ENCODE measurements at regions not wholly inside any gene's neighbourhood (a gene's known extent, or its start where the extent isn't known, plus 50 kb on each side); places are given as distances from the start of the nearest gene placed in this dataset.

DNA sequence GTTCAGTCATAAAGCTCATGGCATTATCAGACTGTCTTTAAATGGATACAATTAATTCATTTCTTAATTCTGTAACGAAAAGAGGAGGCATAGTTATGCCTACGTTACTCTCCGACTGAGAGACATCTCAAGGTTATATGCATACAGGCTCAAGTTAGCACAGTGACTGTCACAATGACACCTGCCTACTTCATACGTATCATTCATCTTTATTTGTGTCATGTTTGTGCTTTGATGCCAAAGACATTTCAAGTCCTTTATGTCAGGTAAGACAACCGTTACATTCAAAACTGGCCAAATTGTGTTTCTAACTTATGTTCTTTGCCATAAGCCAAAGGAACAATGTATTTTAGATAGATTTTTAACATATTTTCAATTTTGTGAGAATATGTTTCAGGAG lies 328.8 kb upstream of the NRG3 start:
- no peak for ATAC-seq
- H3K4me1 ChIP-seq (ENCODE audit: control insufficient read depth, insufficient read depth, low read length): no peaks in the 10 kb centered on the region
- H3K4me3 ChIP-seq (ENCODE audit: low read depth in 2 of 2, low read length in 2 of 2): no peak overlapping the region
- no peak for TF ChIP-seq POLR2AphosphoS5 (IDR thresholded peaks at IDR 0.05; ENCODE audit: low read depth, low read length)
- ChIA-PET CTCF (no interaction called here), POLR2A (no interaction called here)
- in situ Hi-C loops (cut with HindIII; ENCODE audit: low pct_unique_long_range_greater_than_20kb, low sequenced_read_pairs) (no loop called here), intact Hi-C loops (cut with micrococcal nuclease; ENCODE audit: unreplicated experiment) (no loop called here)
- H3K27me3 ChIP-seq (ENCODE audit: control insufficient read depth, insufficient read depth, low read length): no peaks in the 10 kb centered on the region
- no TSS peak for BruUV-seq (replicated peaks)
- DNase-seq (ENCODE audit: low read depth, low spot score): no peak
- no peak overlapping the region for H3K27ac ChIP-seq (ENCODE audit: low read length)
- no peaks in the 10 kb centered on the region for H3K9me3 ChIP-seq (ENCODE audit: control insufficient read depth, insufficient read depth, low read depth, low read length)
- H3K36me3 ChIP-seq (ENCODE audit: control insufficient read depth, insufficient read depth, low read length): no peaks in the 10 kb centered on the region

DNA sequence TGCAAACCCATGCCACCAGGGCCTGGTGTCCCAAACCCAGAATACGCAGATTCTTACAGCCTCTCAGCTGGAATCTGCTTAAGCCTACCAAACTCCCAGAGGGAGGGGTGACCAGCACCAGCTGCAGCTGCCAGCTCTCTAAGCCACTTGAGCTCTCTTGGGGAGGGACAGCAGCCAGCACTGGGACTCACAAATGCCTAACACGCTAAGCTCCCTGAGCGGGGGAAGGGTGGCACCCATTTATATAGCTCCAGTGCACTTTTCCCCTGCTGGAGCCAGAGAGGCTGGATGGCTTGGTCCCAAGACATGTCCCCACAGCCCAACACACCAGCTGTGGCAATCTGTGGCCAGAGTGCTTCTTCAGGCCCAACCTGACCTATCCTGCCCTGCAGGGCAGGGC lies 326.8 kb upstream of the NRG3 start:
- POLR2A ChIA-PET: no interaction called here
- Histone ChIP-seq H3K27me3 (ENCODE audit: control insufficient read depth, insufficient read depth, low read length) (no peaks in the 10 kb centered on the region), H3K4me1 (ENCODE audit: control insufficient read depth, insufficient read depth, low read length) (no peaks in the 10 kb centered on the region), H3K27ac (ENCODE audit: low read length) (no peak overlapping the region), H3K9me3 (ENCODE audit: control insufficient read depth, insufficient read depth, low read depth, low read length) (no peaks in the 10 kb centered on the region), H3K4me3 (ENCODE audit: low read depth in 2 of 2, low read length in 2 of 2) (no peak overlapping the region), H3K36me3 (ENCODE audit: control insufficient read depth, insufficient read depth, low read length) (no peaks in the 10 kb centered on the region)
- BruUV-seq (replicated peaks): no TSS peak
- DNase-seq (ENCODE audit: low read depth, low spot score) (no peak), ATAC-seq (no peak)
- CTCF ChIA-PET: no interaction called here
- in situ Hi-C loops (cut with HindIII; ENCODE audit: low pct_unique_long_range_greater_than_20kb, low sequenced_read_pairs): no loop called here
- intact Hi-C loops (cut with micrococcal nuclease; ENCODE audit: unreplicated experiment): no loop called here
- TF ChIP-seq, protein P1, sequence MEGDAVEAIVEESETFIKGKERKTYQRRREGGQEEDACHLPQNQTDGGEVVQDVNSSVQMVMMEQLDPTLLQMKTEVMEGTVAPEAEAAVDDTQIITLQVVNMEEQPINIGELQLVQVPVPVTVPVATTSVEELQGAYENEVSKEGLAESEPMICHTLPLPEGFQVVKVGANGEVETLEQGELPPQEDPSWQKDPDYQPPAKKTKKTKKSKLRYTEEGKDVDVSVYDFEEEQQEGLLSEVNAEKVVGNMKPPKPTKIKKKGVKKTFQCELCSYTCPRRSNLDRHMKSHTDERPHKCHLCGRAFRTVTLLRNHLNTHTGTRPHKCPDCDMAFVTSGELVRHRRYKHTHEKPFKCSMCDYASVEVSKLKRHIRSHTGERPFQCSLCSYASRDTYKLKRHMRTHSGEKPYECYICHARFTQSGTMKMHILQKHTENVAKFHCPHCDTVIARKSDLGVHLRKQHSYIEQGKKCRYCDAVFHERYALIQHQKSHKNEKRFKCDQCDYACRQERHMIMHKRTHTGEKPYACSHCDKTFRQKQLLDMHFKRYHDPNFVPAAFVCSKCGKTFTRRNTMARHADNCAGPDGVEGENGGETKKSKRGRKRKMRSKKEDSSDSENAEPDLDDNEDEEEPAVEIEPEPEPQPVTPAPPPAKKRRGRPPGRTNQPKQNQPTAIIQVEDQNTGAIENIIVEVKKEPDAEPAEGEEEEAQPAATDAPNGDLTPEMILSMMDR (IDR thresholded peaks at IDR 0.05): no peak
- no peak for TF ChIP-seq SIN3A (IDR thresholded peaks at IDR 0.05; ENCODE audit: borderline replicate concordance, insufficient read depth, low read depth, low read length)

DNA sequence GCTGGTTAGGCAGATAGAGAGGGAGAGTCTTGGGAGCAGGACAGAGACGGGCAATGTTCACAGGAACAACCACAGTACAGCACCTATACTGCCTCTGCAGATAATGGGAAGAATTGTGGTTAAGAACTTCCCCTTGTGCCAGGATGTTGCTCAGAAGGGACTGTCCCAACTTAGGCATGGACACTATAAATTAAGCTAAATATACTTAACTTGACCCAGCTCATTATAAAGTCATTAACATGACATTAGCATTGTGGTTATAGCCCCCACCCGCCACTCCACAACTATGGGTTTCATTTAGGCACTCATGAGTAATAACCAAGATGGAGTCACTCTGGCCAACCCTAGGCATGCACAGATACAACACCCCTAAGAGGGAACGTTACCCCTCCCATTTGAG lies 310.9 kb upstream of the NRG3 start:
- no peak overlapping the region for H3K4me3 ChIP-seq (ENCODE audit: low read depth in 2 of 2, low read length in 2 of 2)
- in situ Hi-C loops (cut with HindIII; ENCODE audit: low pct_unique_long_range_greater_than_20kb, low sequenced_read_pairs) (no loop called here), intact Hi-C loops (cut with micrococcal nuclease; ENCODE audit: unreplicated experiment) (no loop called here)
- no peak overlapping the region for H3K27ac ChIP-seq (ENCODE audit: low read length)
- DNase-seq (ENCODE audit: low read depth, low spot score) (no peak), ATAC-seq (no peak)
- TF ChIP-seq SIN3A (IDR thresholded peaks at IDR 0.05; ENCODE audit: borderline replicate concordance, insufficient read depth, low read depth, low read length) (no peak), POLR2AphosphoS5 (IDR thresholded peaks at IDR 0.05; ENCODE audit: low read depth, low read length) (no peak), TCF7L2 (IDR thresholded peaks at IDR 0.05; ENCODE audit: low read depth, low read length) (no peak)
- TF ChIP-seq, protein P2, sequence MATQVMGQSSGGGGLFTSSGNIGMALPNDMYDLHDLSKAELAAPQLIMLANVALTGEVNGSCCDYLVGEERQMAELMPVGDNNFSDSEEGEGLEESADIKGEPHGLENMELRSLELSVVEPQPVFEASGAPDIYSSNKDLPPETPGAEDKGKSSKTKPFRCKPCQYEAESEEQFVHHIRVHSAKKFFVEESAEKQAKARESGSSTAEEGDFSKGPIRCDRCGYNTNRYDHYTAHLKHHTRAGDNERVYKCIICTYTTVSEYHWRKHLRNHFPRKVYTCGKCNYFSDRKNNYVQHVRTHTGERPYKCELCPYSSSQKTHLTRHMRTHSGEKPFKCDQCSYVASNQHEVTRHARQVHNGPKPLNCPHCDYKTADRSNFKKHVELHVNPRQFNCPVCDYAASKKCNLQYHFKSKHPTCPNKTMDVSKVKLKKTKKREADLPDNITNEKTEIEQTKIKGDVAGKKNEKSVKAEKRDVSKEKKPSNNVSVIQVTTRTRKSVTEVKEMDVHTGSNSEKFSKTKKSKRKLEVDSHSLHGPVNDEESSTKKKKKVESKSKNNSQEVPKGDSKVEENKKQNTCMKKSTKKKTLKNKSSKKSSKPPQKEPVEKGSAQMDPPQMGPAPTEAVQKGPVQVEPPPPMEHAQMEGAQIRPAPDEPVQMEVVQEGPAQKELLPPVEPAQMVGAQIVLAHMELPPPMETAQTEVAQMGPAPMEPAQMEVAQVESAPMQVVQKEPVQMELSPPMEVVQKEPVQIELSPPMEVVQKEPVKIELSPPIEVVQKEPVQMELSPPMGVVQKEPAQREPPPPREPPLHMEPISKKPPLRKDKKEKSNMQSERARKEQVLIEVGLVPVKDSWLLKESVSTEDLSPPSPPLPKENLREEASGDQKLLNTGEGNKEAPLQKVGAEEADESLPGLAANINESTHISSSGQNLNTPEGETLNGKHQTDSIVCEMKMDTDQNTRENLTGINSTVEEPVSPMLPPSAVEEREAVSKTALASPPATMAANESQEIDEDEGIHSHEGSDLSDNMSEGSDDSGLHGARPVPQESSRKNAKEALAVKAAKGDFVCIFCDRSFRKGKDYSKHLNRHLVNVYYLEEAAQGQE (IDR thresholded peaks at IDR 0.05; ENCODE audit: insufficient read depth in 1 of 2, low read depth in 2 of 2, low read length in 1 of 2): no peak
- TF ChIP-seq, protein P1 (IDR thresholded peaks at IDR 0.05): no peak
- H3K9me3 ChIP-seq (ENCODE audit: control insufficient read depth, insufficient read depth, low read depth, low read length): no peaks in the 10 kb centered on the region
- H3K4me1 ChIP-seq (ENCODE audit: control insufficient read depth, insufficient read depth, low read length): no peaks in the 10 kb centered on the region
- CTCF ChIA-PET: no interaction called here
- POLR2A ChIA-PET: no interaction called here
- no peaks in the 10 kb centered on the region for H3K27me3 ChIP-seq (ENCODE audit: control insufficient read depth, insufficient read depth, low read length)
- BruUV-seq (replicated peaks): no TSS peak
- no peaks in the 10 kb centered on the region for H3K36me3 ChIP-seq (ENCODE audit: control insufficient read depth, insufficient read depth, low read length)

Data from Panc1 (cell line).